COR-L47 (cell line): ENCODE measurements at regions not wholly inside any gene's neighbourhood (a gene's known extent, or its start where the extent isn't known, plus 50 kb on each side); places are given as distances from the start of the nearest gene placed in this dataset.
"Not testable (repeated sequence)": the region's sequence is repeated elsewhere in the genome, so short reads cannot be mapped to it uniquely, and the experiment has no call there.

Experiments used
- DNase-seq: peaks from one replicate; lab custom pipeline; 2025; lab: John Stamatoyannopoulos, UW

- no peak for DNase-seq
Measured at GRCh38 chr5:44252545-44252944, 136.7 kb downstream of the FGF10 start.

- no peak for DNase-seq
Measured at GRCh38 chr5:44246986-44247385, 142.2 kb downstream of the FGF10 start.

GRCh38 chr5:44245935-44246334 lies 143.3 kb downstream of the FGF10 start:
- no peak for DNase-seq

- DNase-seq: no peak
Measured at GRCh38 chr5:44242791-44243190, 146.4 kb downstream of the FGF10 start.

- no peak for DNase-seq
Measured at GRCh38 chr5:44236040-44236439, 153.2 kb downstream of the FGF10 start.

GRCh38 chr5:44233691-44234090 lies 155.5 kb downstream of the FGF10 start:
- DNase-seq: no peak

- no peak for DNase-seq
Measured at GRCh38 chr5:44225231-44226160, 163.7 kb downstream of the FGF10 start.

- DNase-seq: no peak
Measured at GRCh38 chr5:44199408-44199807, 189.8 kb downstream of the FGF10 start.

- DNase-seq: no peak
Measured at GRCh38 chr5:44189255-44189654, 200.0 kb downstream of the FGF10 start.

GRCh38 chr5:44187973-44188372 lies 201.2 kb downstream of the FGF10 start:
- no peak for DNase-seq

- no peak for DNase-seq
Measured at GRCh38 chr5:44183753-44184152, 205.5 kb downstream of the FGF10 start.

- DNase-seq: no peak
Measured at GRCh38 chr5:44183312-44183711, 205.9 kb downstream of the FGF10 start.

GRCh38 chr5:44178414-44178813 lies 210.8 kb downstream of the FGF10 start:
- no peak for DNase-seq

- DNase-seq: no peak
Measured at GRCh38 chr5:44167540-44167939, 221.7 kb downstream of the FGF10 start.

GRCh38 chr5:44160369-44160768 lies 228.9 kb downstream of the FGF10 start:
- DNase-seq: no peak

GRCh38 chr5:44150075-44150723 lies 239.0 kb downstream of the FGF10 start:
- no peak for DNase-seq

GRCh38 chr5:44117947-44118346 lies 271.3 kb downstream of the FGF10 start:
- not testable (repeated sequence) for DNase-seq

GRCh38 chr5:44108232-44108631 lies 281.0 kb downstream of the FGF10 start:
- DNase-seq: not testable (repeated sequence)

- no peak for DNase-seq
Measured at GRCh38 chr5:44099643-44100042, 289.6 kb downstream of the FGF10 start.

- no peak for DNase-seq
Measured at GRCh38 chr5:44089424-44090144, 299.6 kb downstream of the FGF10 start.

- no peak for DNase-seq
Measured at GRCh38 chr5:44085083-44085482, 304.1 kb downstream of the FGF10 start.

- DNase-seq: not testable (repeated sequence)
Measured at GRCh38 chr5:44074547-44074946, 314.7 kb downstream of the FGF10 start.

GRCh38 chr5:44051591-44051990 lies 337.6 kb downstream of the FGF10 start:
- DNase-seq: no peak
